Umbilical cord (tissue), 1 donor: ENCODE measurements at regions not wholly inside any gene's neighbourhood (a gene's known extent, or its start where the extent isn't known, plus 50 kb on each side); places are given as distances from the start of the nearest gene placed in this dataset.
A peak's percentile ranks its signal among the peaks of the same experiment; 100 is the strongest.
"Not testable (repeated sequence)": the region's sequence is repeated elsewhere in the genome, so short reads cannot be mapped to it uniquely, and the experiment has no call there.

ENCODE experiments used
- DNase-seq: peaks from one replicate; pipeline ENCODE4 v3.0.0-alpha.2; 2015; ENCODE audit warnings: low spot score

GRCh38 chr10:28391283-28391682 lies 88.4 kb upstream of the MPP7 start:
- no peak for DNase-seq

DNA sequence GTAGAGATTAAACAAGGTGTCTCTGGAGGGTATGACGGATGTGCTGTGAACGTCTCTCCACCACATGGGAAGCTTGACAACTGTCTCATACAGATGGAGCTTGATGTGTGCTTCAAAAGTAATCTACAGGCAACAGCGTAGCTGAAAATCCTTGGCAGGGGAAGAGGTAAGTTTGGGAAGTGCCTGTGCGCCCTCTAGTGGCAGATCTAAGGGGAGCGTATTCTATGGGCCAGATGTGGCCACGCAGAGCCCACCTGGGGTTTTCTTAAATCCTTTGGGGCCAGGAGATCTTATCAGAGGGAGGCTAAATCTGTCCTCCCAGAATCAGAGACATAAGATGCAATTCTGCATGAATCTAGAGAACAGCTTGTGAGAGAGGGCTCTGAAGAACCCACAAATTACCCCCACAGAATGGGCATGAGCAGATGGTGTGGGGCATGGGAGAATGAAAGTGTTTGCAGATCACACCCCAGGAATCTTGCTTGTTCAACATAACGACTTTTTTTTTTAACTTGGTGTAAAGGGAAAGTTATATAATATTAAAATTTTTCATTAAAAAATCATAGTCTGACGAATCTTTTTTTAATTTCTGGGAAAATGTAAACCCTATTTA lies 91.2 kb upstream of the MPP7 start:
- DNase-seq = peak; percentile 75

- DNase-seq = no peak
Observed at GRCh38 chr10:28396331-28396730, 93.5 kb upstream of the MPP7 start.

DNA sequence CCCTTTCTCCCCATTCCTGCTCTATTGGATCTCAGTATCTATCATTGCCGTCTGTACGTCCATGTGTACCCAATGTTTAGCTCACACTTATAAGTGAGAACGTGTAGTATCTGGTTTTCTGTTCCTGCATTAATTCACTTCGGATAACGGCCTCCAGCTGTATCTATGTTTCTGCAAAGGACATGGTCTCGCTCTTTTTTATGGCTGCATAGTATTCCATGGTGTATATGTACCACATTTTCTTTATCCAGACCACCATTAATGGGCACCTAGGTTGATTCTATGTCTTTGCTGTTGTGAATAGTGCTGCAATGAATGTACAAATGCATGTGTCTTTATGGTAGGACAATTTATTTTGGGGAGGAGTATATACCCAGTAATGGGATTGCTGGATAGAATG lies 94.4 kb upstream of the MPP7 start:
- no peak for DNase-seq

GRCh38 chr10:28400176-28400575 lies 97.3 kb upstream of the MPP7 start:
- DNase-seq = no peak

- DNase-seq = no peak
Observed at GRCh38 chr10:28400681-28401080, 97.8 kb upstream of the MPP7 start.

DNA sequence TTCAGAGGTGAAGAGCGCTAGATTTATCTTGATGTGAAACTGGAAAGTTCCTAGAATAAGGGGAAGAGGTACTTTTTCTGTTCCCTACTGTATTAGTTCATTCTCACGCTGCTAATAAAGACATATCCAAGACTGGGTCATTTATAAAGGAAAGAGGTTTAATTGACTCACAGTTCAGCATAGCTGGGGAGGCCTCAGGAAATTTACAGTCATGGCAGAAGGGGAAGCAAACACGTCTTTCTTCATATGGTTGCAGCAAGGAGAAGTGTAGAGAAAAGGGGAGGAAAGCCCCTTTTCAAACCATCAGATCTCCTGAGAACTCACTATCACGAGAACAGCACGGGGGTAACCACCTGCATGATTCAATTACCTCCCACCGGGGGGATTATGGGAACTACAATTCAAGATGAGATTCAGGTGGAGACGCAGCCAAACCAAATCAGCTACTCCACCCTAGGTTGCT lies 99.8 kb upstream of the MPP7 start:
- DNase-seq = not testable (repeated sequence)

GRCh38 chr10:28403090-28403489 lies 100.2 kb upstream of the MPP7 start:
- DNase-seq = peak; percentile 54

DNA sequence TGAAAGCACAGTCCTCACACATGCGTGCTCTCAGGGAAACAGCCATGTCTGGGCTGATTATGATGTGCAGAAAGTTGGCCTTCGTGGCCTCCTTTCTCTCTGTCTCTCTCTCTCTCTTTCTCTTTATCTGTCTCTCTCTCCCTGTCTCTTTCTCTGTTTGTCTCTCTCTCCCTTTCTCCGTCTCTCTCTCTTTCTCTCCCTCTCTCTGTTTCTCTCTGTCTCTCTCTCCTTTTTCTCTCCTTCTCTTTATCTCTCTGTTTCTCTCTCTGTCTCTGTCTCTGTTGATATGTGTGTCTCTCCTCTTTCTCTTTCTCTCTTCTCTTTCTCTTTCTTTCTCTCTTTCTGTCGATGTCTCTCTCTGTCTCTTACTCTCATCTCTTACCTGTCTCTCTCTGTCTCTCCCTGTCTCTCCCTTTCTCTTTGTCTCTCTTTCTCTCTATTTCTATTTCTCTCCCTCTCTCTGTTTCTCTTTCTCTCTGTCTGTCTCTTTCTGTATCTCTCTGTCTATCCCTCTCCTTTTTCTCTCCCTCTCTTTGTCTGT lies 105.4 kb upstream of the MPP7 start:
- DNase-seq = no peak

GRCh38 chr10:28410420-28411135 lies 107.7 kb upstream of the MPP7 start:
- no peak for DNase-seq

DNA sequence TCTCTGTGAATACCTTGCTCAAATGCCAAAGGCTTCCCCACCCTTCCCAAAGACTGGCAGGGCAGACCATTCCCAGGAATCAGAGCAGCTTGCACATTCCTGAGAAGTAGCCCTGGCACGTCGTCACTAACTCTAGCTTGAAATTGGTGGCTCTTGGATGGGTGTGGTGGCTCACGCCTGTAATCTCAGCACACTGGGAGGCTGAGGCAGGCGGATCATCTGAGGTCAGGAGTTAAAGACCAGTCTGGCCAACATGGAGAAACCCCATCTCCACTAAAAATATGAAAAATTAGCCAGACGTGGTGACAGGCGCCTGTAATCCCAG lies 108.2 kb upstream of the MPP7 start:
- DNase-seq = no peak

DNA sequence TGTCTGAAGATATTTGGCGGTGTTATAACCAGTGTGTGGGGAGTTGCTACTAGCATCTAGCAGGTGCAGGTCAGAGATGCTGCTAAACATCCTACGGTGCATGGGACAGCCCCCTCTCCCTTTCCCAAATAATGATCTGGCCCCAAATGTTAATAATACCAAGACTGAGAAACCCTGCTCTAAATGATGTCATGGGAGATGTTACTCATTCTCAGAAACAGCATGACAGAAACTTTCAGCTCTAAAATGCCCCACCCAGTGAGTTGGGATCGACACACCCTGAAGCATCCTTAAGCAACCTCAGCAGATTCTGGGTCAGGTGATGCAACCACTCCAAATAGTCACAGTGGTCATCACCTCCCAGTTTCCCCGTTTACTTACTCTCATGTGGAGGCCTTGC lies 108.8 kb upstream of the MPP7 start:
- no peak for DNase-seq

DNA sequence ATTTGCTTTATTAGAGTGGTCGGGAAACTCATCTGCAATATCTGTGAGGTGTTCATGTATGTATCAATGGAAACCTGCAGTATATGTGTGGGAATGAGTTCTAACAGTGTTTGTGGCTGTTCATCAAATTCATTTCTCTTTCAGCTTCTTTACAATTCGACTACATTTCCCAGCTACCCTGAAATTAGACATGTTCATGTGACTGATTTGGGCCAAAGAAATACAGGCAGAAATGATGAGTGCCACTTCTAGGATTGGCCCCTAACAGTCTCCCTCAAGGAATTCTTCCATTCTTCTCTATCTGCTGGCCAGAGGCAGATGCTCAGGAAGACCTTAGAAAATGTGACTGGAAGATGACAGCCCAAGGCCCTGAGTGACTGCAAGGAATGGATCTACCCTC lies 114.8 kb upstream of the WAC start:
- no peak for DNase-seq

DNA sequence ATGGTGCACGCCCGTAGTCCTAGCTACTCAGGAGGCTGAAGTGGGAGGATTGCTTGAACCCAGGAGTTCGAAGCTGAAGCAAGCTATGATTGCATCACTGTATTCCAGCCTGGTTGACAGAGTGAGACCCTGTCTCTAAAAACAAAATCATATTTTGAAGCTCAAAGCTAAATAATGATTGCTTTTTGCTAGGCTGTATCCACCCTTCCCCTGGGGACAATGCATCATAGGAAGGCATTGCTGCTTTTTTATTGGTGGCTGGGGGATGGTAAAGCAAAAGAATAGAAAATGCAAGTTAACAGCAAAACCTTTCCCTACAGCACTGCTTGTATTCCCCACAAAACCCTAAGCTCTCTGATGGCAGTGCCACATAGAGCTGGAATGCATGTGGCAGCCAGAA lies 107.5 kb upstream of the WAC start:
- peak; percentile 32 for DNase-seq

DNA sequence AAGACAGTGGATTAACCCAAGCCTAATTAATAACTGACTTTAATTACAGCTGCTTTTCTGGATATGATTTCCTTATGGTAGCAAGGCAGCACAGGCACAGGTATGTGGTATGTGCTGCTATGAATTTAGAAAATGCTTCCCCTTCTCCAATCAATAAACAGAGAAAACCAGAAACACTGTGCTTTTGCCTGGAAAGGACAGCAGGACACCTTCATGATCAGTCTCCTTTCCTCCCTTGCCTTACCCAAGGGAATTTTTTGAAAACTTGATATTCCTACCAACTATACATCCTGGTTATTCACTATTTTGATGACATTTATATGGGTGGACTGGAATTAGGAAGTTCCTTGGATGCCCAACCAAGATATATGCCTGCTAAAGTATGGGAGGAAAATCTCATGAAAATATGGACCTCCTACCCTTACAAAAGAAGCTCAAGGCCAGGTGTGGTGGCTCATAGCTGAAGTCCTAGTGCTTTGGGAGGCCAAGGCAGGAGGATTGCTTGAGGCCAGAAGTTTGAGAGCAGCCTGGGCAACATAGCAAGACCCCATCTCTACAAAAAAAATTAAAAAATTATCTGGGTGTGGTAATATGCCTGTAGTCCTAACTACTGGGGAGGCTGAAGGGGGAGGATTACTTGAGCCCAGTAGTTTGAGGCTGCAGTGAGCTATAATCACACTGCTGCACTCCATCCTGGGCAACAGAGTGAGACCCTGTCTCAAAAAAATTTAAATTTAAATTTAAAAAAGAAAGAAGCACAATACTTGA lies 106.3 kb upstream of the WAC start:
- no peak for DNase-seq

GRCh38 chr10:28427376-28427775 lies 105.5 kb upstream of the WAC start:
- no peak for DNase-seq

GRCh38 chr10:28429045-28429444 lies 103.9 kb upstream of the WAC start:
- DNase-seq = no peak

- no peak for DNase-seq
Observed at GRCh38 chr10:28429573-28430216, 103.2 kb upstream of the WAC start.

- no peak for DNase-seq
Observed at GRCh38 chr10:28431139-28431538, 101.8 kb upstream of the WAC start.

DNA sequence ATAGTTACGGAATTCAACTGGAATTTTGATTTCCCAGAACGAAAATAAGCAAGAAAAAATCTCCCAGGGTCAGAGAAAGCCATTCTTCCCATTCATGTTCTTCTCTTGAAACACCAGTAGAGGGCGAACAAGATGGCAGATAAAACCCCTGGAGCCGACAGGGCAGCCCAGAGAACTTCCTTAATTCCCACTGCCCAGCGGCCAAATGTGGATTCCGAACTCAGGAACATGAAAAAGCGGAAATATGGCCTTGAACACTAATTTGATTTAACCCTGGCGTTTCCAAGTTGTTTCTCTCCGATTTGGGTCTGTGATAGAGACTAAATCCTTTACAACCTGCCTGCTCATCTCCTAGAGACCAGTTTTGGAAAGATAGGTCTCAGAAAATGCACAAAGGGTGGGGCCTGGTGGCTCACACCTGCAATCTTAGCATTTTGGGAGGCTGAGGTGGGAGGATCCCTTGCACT lies 100.7 kb upstream of the WAC start:
- DNase-seq = peak; percentile 80

GRCh38 chr10:28434063-28434462 lies 98.9 kb upstream of the WAC start:
- DNase-seq = no peak

DNA sequence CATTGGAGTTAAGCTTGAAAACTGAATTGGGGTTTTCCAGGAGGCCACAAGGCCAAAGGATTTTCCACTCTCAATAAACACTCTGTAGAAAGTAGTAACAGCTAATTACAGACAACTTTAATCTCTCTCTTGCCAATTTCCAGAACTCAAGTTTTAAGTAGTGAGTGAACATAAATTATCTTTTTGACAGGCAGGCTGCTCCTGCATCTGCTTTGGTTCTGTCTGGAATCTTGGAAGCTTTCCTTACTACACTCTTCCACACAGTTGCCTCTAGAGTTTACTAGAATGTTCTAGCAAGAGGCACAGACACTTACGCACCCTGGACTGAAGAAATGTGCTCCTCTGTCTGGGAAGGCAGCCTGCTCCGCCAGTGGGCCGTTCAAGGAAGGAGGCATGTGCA lies 90.5 kb upstream of the WAC start:
- no peak for DNase-seq
